Parathyroid adenoma (tissue), 2 donors: ENCODE measurements at regions not wholly inside any gene's neighbourhood (a gene's known extent, or its start where the extent isn't known, plus 50 kb on each side); places are given as distances from the start of the nearest gene placed in this dataset.
A peak's percentile ranks its signal among the peaks of the same experiment; 100 is the strongest.

Experiments used
- H2AFZ ChIP-seq: fragments of 300-600 bp; sonication (generic); one replicate; pipeline ENCODE4 v1.7.0; 2017; ENCODE audit warnings: antibody characterized with exemption, mild to moderate bottlenecking
- H3K27ac ChIP-seq: fragments of 300-600 bp; sonication (generic); one replicate; pipeline ENCODE4 v1.7.0; 2017
- H3K27me3 ChIP-seq: fragments of 300-600 bp; sonication (generic); one replicate; pipeline ENCODE4 v1.7.0; 2017; ENCODE audit warnings: low read length; ENCODE audit not compliant: control insufficient read depth, insufficient read depth
- H3K36me3 ChIP-seq: fragments of 300-600 bp; sonication (generic); one replicate; pipeline ENCODE4 v1.7.0; 2017; ENCODE audit warnings: low read length; ENCODE audit not compliant: control insufficient read depth, insufficient read depth
- H3K4me1 ChIP-seq: fragments of 300-600 bp; sonication (generic); one replicate; pipeline ENCODE4 v1.7.0; 2017; ENCODE audit warnings: control low read depth
- H3K4me2 ChIP-seq: fragments of 300-600 bp; sonication (generic); one replicate; pipeline ENCODE4 v1.7.0; 2017; ENCODE audit warnings: low read length
- H3K4me3 ChIP-seq: fragments of 300-600 bp; sonication (generic); one replicate; pipeline ENCODE4 v1.7.0; 2017; ENCODE audit warnings: low read depth, low read length
- H3K79me2 ChIP-seq: fragments of 300-600 bp; sonication (generic); one replicate; pipeline ENCODE4 v1.7.0; 2017; ENCODE audit warnings: control low read depth
- H3K9ac ChIP-seq: fragments of 300-600 bp; sonication (generic); one replicate; pipeline ENCODE4 v1.7.0; 2017; ENCODE audit warnings: mild to moderate bottlenecking
- H3K9me3 ChIP-seq: fragments of 300-600 bp; sonication (generic); one replicate; pipeline ENCODE4 v1.7.0; 2017; ENCODE audit warnings: low read length; ENCODE audit not compliant: control insufficient read depth
- TF ChIP-seq, protein P1 (sequence below): fragments of 300-600 bp; sonication (generic); IDR thresholded peaks from one replicate; pipeline ENCODE4 v1.7.0; 2017; ENCODE audit warnings: antibody characterized with exemption, mild to moderate bottlenecking
- donor health status: primary hyperparathyroidism.

DNA sequence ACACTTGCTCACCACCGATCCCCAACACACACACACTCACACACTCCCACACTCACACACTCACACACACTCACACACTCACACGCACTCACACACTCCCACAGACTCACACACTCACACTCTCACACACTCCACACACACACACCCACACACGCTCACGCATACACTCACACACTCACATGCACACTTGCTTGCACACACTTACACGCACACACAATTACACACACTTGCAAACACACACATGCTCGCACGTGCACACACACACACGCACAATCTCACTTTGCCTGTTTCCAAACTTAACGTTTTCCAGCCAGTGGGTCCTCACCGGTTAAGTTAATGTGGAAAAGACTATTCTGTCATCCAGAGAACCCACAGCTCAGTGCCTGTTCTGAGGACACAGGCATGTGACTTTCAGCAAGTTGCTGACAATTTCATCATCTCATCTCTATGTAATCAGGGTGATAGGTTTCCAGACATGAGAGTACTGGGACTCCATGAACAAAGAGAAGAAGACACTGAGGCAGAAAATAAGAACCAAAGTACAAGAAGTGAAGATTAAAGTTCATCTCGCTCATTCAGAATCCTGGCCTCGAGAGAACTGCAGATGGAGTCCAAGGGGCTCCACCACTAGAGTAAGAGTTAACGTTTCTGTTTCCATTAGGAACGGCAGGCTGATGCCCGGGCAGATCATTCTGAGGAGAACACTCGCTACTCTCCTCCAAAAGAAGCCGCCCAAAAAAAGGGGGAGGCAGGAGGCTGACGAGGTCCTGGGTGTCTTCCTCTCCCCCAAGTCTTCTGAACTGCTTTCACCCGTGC is 153.2 kb upstream of the FRG1 start:
- Histone ChIP-seq H3K4me2 (no peak overlapping the region), H3K4me1 (no peaks in the 10 kb centered on the region), H3K36me3 (no peaks in the 10 kb centered on the region), H3K4me3 (no peak overlapping the region), H3K9ac (no peak overlapping the region), H3K27me3 (no peaks in the 10 kb centered on the region), H3K27ac (no peak overlapping the region), H3K9me3 (no peaks in the 10 kb centered on the region), H3K79me2 (no peaks in the 10 kb centered on the region), H2AFZ (no peak overlapping the region)
- TF ChIP-seq, protein P1, sequence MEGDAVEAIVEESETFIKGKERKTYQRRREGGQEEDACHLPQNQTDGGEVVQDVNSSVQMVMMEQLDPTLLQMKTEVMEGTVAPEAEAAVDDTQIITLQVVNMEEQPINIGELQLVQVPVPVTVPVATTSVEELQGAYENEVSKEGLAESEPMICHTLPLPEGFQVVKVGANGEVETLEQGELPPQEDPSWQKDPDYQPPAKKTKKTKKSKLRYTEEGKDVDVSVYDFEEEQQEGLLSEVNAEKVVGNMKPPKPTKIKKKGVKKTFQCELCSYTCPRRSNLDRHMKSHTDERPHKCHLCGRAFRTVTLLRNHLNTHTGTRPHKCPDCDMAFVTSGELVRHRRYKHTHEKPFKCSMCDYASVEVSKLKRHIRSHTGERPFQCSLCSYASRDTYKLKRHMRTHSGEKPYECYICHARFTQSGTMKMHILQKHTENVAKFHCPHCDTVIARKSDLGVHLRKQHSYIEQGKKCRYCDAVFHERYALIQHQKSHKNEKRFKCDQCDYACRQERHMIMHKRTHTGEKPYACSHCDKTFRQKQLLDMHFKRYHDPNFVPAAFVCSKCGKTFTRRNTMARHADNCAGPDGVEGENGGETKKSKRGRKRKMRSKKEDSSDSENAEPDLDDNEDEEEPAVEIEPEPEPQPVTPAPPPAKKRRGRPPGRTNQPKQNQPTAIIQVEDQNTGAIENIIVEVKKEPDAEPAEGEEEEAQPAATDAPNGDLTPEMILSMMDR = no peak

- H3K4me1 ChIP-seq = no peaks in the 10 kb centered on the region
- H3K27me3 ChIP-seq = no peaks in the 10 kb centered on the region
- no peaks in the 10 kb centered on the region for H3K79me2 ChIP-seq
- H3K4me3 ChIP-seq = peak overlapping the region; percentile 8
- H3K36me3 ChIP-seq = no peaks in the 10 kb centered on the region
- TF ChIP-seq, protein P1 = peak; percentile 67
- H3K27ac ChIP-seq = no peak overlapping the region
- H3K4me2 ChIP-seq = peak overlapping the region; percentile 48
- no peak overlapping the region for H2AFZ ChIP-seq
- no peak overlapping the region for H3K9ac ChIP-seq
- peaks cover 3% of the 10 kb centered on the region for H3K9me3 ChIP-seq
Observed at GRCh38 chr4:189792924-189793618, 147.6 kb upstream of the FRG1 start.

DNA sequence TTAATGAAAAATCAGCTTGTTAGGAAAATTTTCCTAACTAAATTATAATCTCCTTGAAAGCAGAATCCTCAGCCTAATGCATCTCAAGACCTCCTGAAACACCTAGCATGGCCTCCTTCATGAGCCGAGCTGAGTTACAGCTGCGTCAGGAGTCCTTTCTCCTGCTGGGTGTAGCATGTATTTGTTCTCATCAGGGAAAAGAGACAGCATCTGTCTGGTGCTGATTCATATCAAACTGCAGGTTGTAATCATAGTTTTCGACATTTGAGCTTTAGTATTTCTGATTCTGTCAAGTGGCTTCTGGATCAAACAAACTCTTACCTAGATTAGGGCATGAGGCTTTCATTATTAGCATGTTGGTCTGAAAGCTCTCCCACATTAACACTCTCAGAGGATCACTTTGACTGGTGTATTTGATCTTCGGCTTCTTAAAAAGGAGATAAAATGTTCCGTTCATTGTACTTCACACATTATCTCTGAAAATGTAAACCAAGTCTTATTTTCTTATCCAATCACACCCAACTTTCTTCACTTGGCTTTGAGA is 140.1 kb upstream of the FRG1 start:
- H3K9me3 ChIP-seq = peaks cover 3% of the 10 kb centered on the region

DNA sequence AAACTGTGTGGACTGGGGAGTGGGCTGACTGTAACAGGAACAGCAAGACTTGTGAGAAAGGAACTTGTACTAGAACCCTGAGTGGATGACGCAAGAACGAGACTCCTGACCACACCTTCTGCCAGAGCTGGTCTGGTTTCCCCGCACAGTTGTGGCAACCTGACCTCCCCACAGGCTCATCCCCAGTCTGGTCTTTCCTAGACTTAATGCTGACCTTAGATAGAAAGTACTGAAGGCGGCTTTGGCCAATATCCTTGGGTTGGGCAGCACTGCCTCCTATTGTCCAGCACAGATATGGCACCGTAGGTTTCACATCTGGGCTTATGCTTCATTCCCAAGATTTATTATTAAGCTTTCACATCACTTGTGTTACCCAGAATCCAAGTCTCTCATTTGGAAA is 137.8 kb upstream of the FRG1 start:
- H3K36me3 ChIP-seq = no peaks in the 10 kb centered on the region
- no peaks in the 10 kb centered on the region for H3K9me3 ChIP-seq
- H3K79me2 ChIP-seq = no peaks in the 10 kb centered on the region
- H2AFZ ChIP-seq = no peak overlapping the region
- no peak overlapping the region for H3K4me2 ChIP-seq
- H3K27ac ChIP-seq = no peak overlapping the region
- TF ChIP-seq, protein P1 = no peak
- no peak overlapping the region for H3K4me3 ChIP-seq
- H3K27me3 ChIP-seq = no peaks in the 10 kb centered on the region
- no peaks in the 10 kb centered on the region for H3K4me1 ChIP-seq
- H3K9ac ChIP-seq = no peak overlapping the region

More for the DNA sequence above, 140.1 kb upstream of the FRG1 start:
- H2AFZ ChIP-seq = no peak overlapping the region
- H3K27me3 ChIP-seq = no peaks in the 10 kb centered on the region
- no peaks in the 10 kb centered on the region for H3K36me3 ChIP-seq
- H3K79me2 ChIP-seq = no peaks in the 10 kb centered on the region
- TF ChIP-seq, protein P1 = no peak
- H3K4me2 ChIP-seq = no peak overlapping the region
- H3K4me3 ChIP-seq = no peak overlapping the region
- no peak overlapping the region for H3K9ac ChIP-seq
- no peaks in the 10 kb centered on the region for H3K4me1 ChIP-seq
- no peak overlapping the region for H3K27ac ChIP-seq
